WERI-Rb-1 (cell line): ENCODE measurements at regions not wholly inside any gene's neighbourhood (a gene's known extent, or its start where the extent isn't known, plus 50 kb on each side); places are given as distances from the start of the nearest gene placed in this dataset.

ENCODE experiments used
- DNase-seq: peaks from one replicate; pipeline ENCODE4 v3.0.0-alpha.2; 2020
- H3K27ac ChIP-seq: fragments of 250-450 bp; sonication (Bioruptor Pico); 2 replicates; pipeline ENCODE4 v1.5.1; 2020; ENCODE audit warnings: mild to moderate bottlenecking, moderate library complexity
- H3K27me3 ChIP-seq: fragments of 250-450 bp; sonication (Bioruptor Pico); 2 replicates; pipeline ENCODE4 v1.5.1; 2021; ENCODE audit warnings: mild to moderate bottlenecking, low read depth, moderate library complexity; ENCODE audit not compliant: insufficient read depth, severe bottlenecking
- H3K36me3 ChIP-seq: fragments of 250-450 bp; sonication (Bioruptor Pico); 2 replicates; pipeline ENCODE4 v1.5.1; 2020; ENCODE audit warnings: mild to moderate bottlenecking, moderate library complexity
- H3K4me3 ChIP-seq: 2 replicates; pipeline ENCODE4 v1.5.1; 2011; ENCODE audit warnings: low read depth, mild to moderate bottlenecking, control low read depth, low read length
- H3K9me3 ChIP-seq: fragments of 250-450 bp; sonication (Bioruptor Pico); 2 replicates; pipeline ENCODE4 v1.5.1; 2021; ENCODE audit warnings: mild to moderate bottlenecking, moderate library complexity; ENCODE audit not compliant: severe bottlenecking
- TF ChIP-seq, protein P1 (sequence below): IDR thresholded peaks from 2 replicates; pipeline ENCODE4 v1.5.1; 2011; ENCODE audit warnings: low read depth, mild to moderate bottlenecking, control low read depth, inconsistent platforms, low read length

DNA sequence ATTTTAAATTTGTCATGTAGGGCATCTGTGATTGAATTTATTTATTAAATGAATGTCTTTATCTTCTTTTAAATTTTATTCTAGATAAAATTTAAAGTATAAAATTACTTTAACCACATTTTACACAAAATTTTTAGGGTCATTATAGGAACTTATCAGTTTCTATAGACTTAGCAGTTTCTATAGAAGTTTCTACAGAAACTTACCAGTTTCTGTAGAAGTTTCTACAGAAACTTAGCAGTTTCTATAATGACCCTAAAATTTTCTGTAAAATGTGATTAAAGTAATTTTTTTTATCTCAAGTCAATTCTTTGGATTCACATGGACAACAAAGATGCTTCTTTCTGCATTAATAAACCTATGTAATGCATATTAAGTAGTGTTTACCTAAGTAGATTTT lies 565.9 kb upstream of the TECRL start:
- Histone ChIP-seq H3K9me3 (no peaks in the 10 kb centered on the region), H3K4me3 (no peak overlapping the region), H3K27ac (no peak overlapping the region), H3K36me3 (no peaks in the 10 kb centered on the region), H3K27me3 (no peaks in the 10 kb centered on the region)
- TF ChIP-seq, protein P1, sequence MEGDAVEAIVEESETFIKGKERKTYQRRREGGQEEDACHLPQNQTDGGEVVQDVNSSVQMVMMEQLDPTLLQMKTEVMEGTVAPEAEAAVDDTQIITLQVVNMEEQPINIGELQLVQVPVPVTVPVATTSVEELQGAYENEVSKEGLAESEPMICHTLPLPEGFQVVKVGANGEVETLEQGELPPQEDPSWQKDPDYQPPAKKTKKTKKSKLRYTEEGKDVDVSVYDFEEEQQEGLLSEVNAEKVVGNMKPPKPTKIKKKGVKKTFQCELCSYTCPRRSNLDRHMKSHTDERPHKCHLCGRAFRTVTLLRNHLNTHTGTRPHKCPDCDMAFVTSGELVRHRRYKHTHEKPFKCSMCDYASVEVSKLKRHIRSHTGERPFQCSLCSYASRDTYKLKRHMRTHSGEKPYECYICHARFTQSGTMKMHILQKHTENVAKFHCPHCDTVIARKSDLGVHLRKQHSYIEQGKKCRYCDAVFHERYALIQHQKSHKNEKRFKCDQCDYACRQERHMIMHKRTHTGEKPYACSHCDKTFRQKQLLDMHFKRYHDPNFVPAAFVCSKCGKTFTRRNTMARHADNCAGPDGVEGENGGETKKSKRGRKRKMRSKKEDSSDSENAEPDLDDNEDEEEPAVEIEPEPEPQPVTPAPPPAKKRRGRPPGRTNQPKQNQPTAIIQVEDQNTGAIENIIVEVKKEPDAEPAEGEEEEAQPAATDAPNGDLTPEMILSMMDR, result no peak
- DNase-seq, result no peak

DNA sequence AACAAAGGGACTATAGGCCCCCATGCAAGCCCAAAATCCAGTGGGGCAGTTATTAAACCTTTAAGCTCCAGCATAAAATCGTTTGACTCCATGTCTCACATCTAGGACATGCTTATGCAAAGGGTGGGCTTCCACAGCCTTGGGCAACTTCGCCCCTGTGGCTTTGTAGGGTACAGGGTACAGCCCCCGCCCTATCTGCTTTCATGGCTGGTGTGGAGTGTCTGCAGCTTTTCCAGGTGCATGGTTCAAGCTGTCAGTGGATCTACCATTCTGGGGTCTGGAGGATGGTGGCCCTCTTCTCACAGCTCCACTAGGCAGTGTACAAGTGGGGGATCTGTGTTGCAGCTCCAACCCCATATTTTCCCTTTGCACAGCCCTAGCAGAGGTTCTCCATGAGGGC lies 559.8 kb upstream of the TECRL start:
- Histone ChIP-seq H3K27me3 (no peaks in the 10 kb centered on the region), H3K36me3 (no peaks in the 10 kb centered on the region), H3K4me3 (no peak overlapping the region), H3K9me3 (no peaks in the 10 kb centered on the region), H3K27ac (no peak overlapping the region)
- no peak for DNase-seq
- TF ChIP-seq, protein P1, result no peak

DNA sequence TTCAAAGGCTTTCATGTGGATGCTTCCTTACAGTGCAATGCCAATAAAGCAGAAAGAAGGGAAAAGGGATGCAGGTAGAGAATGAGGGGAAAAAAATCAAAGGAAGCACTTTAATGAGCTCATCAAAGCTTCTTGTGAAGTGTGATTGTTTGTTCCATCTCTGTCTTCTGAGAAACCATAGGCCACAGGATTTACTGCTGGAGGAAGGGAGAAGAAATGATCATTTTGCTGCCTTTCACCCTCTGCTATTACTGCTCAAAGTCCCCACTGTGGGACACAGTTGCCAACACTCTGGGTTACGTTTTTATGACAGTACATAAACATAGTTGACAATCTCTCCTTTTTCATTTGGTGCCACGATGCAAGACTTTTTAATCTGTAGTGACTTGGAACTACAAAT lies 558.0 kb upstream of the TECRL start:
- Histone ChIP-seq H3K4me3 (no peak overlapping the region), H3K27me3 (no peaks in the 10 kb centered on the region), H3K27ac (no peak overlapping the region), H3K9me3 (no peaks in the 10 kb centered on the region), H3K36me3 (no peaks in the 10 kb centered on the region)
- TF ChIP-seq, protein P1, result no peak
- no peak for DNase-seq

- Histone ChIP-seq H3K27me3 (no peaks in the 10 kb centered on the region), H3K27ac (no peak overlapping the region)
These were observed 551.3 kb upstream of the TECRL start for GRCh38 chr4:64960516-64960915.

DNA sequence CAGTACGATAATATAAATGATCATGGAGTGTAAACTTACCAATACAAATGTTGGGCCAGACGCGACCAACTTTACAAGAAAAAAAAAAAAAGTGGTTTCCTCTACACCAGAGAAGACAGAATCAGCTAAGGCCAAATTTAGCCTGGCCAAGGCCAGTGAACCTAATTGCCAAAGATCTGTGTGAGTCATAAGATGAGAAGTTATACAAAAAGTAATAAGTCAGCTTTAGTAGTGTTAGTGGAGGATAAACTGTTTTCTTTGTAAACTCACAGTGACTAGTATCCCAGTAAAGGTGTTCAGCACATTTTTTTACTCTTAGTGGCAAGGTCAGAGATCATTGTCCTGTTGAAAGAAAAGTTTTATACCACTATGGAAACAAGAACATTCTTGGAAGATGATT lies 531.4 kb upstream of the TECRL start:
- Histone ChIP-seq H3K27ac (no peak overlapping the region), H3K27me3 (no peaks in the 10 kb centered on the region), H3K36me3 (no peaks in the 10 kb centered on the region), H3K9me3 (no peaks in the 10 kb centered on the region), H3K4me3 (no peak overlapping the region)
- TF ChIP-seq, protein P1, result no peak
- no peak for DNase-seq

More at GRCh38 chr4:64960516-64960915, 551.3 kb upstream of the TECRL start:
- Histone ChIP-seq H3K9me3 (no peaks in the 10 kb centered on the region), H3K4me3 (no peak overlapping the region), H3K36me3 (no peaks in the 10 kb centered on the region)
- no peak for DNase-seq
- TF ChIP-seq, protein P1, result no peak

- no peak for DNase-seq
- H3K27me3 ChIP-seq, result no peaks in the 10 kb centered on the region
- H3K36me3 ChIP-seq, result no peaks in the 10 kb centered on the region
- TF ChIP-seq, protein P1, result no peak
- no peaks in the 10 kb centered on the region for H3K9me3 ChIP-seq
- H3K4me3 ChIP-seq, result no peak overlapping the region
- H3K27ac ChIP-seq, result no peak overlapping the region
These were observed 526.3 kb upstream of the TECRL start for GRCh38 chr4:64935469-64936001.
